ENCODE measurements at regions not wholly inside any gene's neighbourhood (a gene's known extent, or its start where the extent isn't known, plus 50 kb on each side); places are given as distances from the start of the nearest gene placed in this dataset.

GRCh38 chr18:44046376-44046975 lies 634.2 kb upstream of the SETBP1 start:
- H3K4me3 ChIP-seq (ENCODE audit: low read depth in 1 of 2, low read length in 2 of 2), result no peak overlapping the region
- no peaks in the 10 kb centered on the region for H3K27me3 ChIP-seq (ENCODE audit: control insufficient read depth in 1 of 2, insufficient read depth in 2 of 2, low read length in 2 of 2)
- H3K9me3 ChIP-seq (ENCODE audit: control insufficient read depth in 1 of 2, low read length in 2 of 2), result no peaks in the 10 kb centered on the region
- no peaks in the 10 kb centered on the region for H3K36me3 ChIP-seq (ENCODE audit: control insufficient read depth in 1 of 2, insufficient read depth in 2 of 2, low read length in 2 of 2)
- H3K9ac ChIP-seq (ENCODE audit: low read depth in 1 of 2, low read length in 2 of 2), result no peak overlapping the region
- H3K4me1 ChIP-seq (ENCODE audit: control insufficient read depth in 1 of 2, insufficient read depth in 2 of 2, low read length in 2 of 2), result no peaks in the 10 kb centered on the region
- no peak overlapping the region for H3K27ac ChIP-seq (ENCODE audit: low read depth, low read length)

DNA sequence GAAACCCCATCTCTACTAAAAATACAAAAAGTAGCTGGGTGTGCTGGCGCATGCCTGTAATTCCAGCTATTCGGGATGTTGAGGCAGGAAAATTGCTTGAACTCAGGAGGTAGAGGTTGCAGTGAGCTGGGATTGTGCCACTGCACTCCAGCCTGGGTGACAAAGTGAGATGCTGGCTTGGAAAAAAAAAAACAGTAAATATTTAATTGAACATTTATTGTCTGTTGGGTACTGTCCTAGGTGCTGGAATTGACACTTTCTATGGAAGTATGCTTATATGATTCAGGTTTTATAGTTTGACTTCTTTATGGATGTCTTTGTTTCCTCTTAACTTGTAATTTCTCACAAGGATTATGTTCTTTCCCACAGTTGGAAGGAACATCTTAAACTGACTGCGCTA lies 633.1 kb upstream of the SETBP1 start:
- no peaks in the 10 kb centered on the region for H3K4me1 ChIP-seq (ENCODE audit: control insufficient read depth in 1 of 2, insufficient read depth in 2 of 2, low read length in 2 of 2)
- no peaks in the 10 kb centered on the region for H3K9me3 ChIP-seq (ENCODE audit: control insufficient read depth in 1 of 2, low read length in 2 of 2)
- H3K4me3 ChIP-seq (ENCODE audit: low read depth in 1 of 2, low read length in 2 of 2), result no peak overlapping the region
- no peaks in the 10 kb centered on the region for H3K27me3 ChIP-seq (ENCODE audit: control insufficient read depth in 1 of 2, insufficient read depth in 2 of 2, low read length in 2 of 2)
- H3K9ac ChIP-seq (ENCODE audit: low read depth in 1 of 2, low read length in 2 of 2), result no peak overlapping the region
- H3K36me3 ChIP-seq (ENCODE audit: control insufficient read depth in 1 of 2, insufficient read depth in 2 of 2, low read length in 2 of 2), result no peaks in the 10 kb centered on the region
- H3K27ac ChIP-seq (ENCODE audit: low read depth, low read length), result no peak overlapping the region

DNA sequence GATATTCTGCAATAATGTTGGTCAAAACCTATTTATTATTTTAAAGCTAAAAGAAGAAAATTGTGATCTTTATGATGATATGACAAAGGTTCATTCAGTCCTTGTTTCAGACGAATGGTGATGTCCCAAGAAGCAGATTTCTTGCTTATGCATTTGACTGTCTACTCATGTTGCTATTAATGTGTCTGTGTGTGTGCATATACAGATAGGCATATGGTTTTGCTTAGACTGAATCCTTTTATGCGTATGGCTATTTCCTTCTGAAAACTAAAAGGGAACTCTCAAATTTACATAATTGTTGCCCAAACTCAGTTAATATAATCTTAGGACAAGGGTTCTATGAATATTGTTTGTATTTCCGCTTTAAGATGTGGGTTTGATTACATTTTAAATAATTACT lies 632.3 kb upstream of the SETBP1 start:
- no peaks in the 10 kb centered on the region for H3K4me1 ChIP-seq (ENCODE audit: control insufficient read depth in 1 of 2, insufficient read depth in 2 of 2, low read length in 2 of 2)
- no peaks in the 10 kb centered on the region for H3K27me3 ChIP-seq (ENCODE audit: control insufficient read depth in 1 of 2, insufficient read depth in 2 of 2, low read length in 2 of 2)
- no peak overlapping the region for H3K4me3 ChIP-seq (ENCODE audit: low read depth in 1 of 2, low read length in 2 of 2)
- H3K27ac ChIP-seq (ENCODE audit: low read depth, low read length), result no peak overlapping the region
- no peak overlapping the region for H3K9ac ChIP-seq (ENCODE audit: low read depth in 1 of 2, low read length in 2 of 2)
- H3K36me3 ChIP-seq (ENCODE audit: control insufficient read depth in 1 of 2, insufficient read depth in 2 of 2, low read length in 2 of 2), result no peaks in the 10 kb centered on the region
- H3K9me3 ChIP-seq (ENCODE audit: control insufficient read depth in 1 of 2, low read length in 2 of 2), result no peaks in the 10 kb centered on the region

DNA sequence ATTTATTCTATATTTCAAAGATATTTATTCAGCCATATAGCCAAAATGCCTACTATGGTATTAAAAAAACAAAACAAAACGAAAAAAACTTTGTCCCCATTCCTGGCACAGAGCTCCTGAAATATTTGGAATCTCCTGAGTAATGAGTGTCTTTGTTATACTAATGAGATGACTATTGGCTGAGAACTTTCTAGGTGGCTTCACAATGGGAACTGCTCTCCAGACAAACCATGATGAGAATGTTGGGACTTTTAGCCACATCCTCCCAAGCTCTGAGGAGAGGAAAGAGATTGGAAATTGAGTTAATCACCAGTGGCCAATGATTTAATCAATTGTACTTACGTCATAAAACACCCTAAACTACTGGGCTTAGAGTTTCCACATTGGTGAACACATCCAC lies 631.8 kb upstream of the SETBP1 start:
- H3K27ac ChIP-seq (ENCODE audit: low read depth, low read length), result no peak overlapping the region
- H3K36me3 ChIP-seq (ENCODE audit: control insufficient read depth in 1 of 2, insufficient read depth in 2 of 2, low read length in 2 of 2), result no peaks in the 10 kb centered on the region

GRCh38 chr18:44051026-44051425 lies 629.7 kb upstream of the SETBP1 start:
- Histone ChIP-seq H3K9ac (ENCODE audit: low read depth in 1 of 2, low read length in 2 of 2) (no peak overlapping the region), H3K4me1 (ENCODE audit: control insufficient read depth in 1 of 2, insufficient read depth in 2 of 2, low read length in 2 of 2) (no peaks in the 10 kb centered on the region), H3K4me3 (ENCODE audit: low read depth in 1 of 2, low read length in 2 of 2) (no peak overlapping the region), H3K9me3 (ENCODE audit: control insufficient read depth in 1 of 2, low read length in 2 of 2) (no peaks in the 10 kb centered on the region), H3K27me3 (ENCODE audit: control insufficient read depth in 1 of 2, insufficient read depth in 2 of 2, low read length in 2 of 2) (no peaks in the 10 kb centered on the region), H3K36me3 (ENCODE audit: control insufficient read depth in 1 of 2, insufficient read depth in 2 of 2, low read length in 2 of 2) (no peaks in the 10 kb centered on the region), H3K27ac (ENCODE audit: low read depth, low read length) (no peak overlapping the region)

More for the DNA sequence above, 631.8 kb upstream of the SETBP1 start:
- Histone ChIP-seq H3K4me3 (ENCODE audit: low read depth in 1 of 2, low read length in 2 of 2) (no peak overlapping the region), H3K4me1 (ENCODE audit: control insufficient read depth in 1 of 2, insufficient read depth in 2 of 2, low read length in 2 of 2) (no peaks in the 10 kb centered on the region), H3K9me3 (ENCODE audit: control insufficient read depth in 1 of 2, low read length in 2 of 2) (no peaks in the 10 kb centered on the region), H3K27me3 (ENCODE audit: control insufficient read depth in 1 of 2, insufficient read depth in 2 of 2, low read length in 2 of 2) (no peaks in the 10 kb centered on the region), H3K9ac (ENCODE audit: low read depth in 1 of 2, low read length in 2 of 2) (no peak overlapping the region)

DNA sequence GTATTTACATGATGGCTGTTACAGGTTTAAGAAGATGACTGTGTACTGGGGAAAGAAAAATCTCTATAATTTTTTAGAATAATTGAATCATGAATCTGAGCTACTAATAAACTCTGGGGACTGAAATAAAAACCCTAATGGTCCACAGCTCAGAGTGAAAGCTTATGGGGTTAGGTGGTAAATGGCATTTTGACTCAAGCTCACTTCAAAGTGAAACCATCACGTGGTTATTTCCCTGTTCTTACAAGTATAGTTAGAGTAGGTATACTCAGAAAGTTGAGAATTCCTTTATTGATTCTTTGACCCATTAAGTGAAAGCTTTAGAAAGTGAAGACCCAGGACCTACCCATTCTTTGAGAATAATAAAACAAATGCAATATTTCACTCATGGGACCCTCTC lies 626.2 kb upstream of the SETBP1 start:
- H3K4me3 ChIP-seq (ENCODE audit: low read depth in 1 of 2, low read length in 2 of 2), result no peak overlapping the region

GRCh38 chr18:44060197-44060596 lies 620.5 kb upstream of the SETBP1 start:
- H3K9me3 ChIP-seq (ENCODE audit: control insufficient read depth in 1 of 2, low read length in 2 of 2), result no peaks in the 10 kb centered on the region
- no peaks in the 10 kb centered on the region for H3K36me3 ChIP-seq (ENCODE audit: control insufficient read depth in 1 of 2, insufficient read depth in 2 of 2, low read length in 2 of 2)
- H3K4me1 ChIP-seq (ENCODE audit: control insufficient read depth in 1 of 2, insufficient read depth in 2 of 2, low read length in 2 of 2), result no peaks in the 10 kb centered on the region

More for the DNA sequence above, 626.2 kb upstream of the SETBP1 start:
- Histone ChIP-seq H3K36me3 (ENCODE audit: control insufficient read depth in 1 of 2, insufficient read depth in 2 of 2, low read length in 2 of 2) (no peaks in the 10 kb centered on the region), H3K27me3 (ENCODE audit: control insufficient read depth in 1 of 2, insufficient read depth in 2 of 2, low read length in 2 of 2) (no peaks in the 10 kb centered on the region), H3K27ac (ENCODE audit: low read depth, low read length) (no peak overlapping the region), H3K9me3 (ENCODE audit: control insufficient read depth in 1 of 2, low read length in 2 of 2) (no peaks in the 10 kb centered on the region), H3K4me1 (ENCODE audit: control insufficient read depth in 1 of 2, insufficient read depth in 2 of 2, low read length in 2 of 2) (no peaks in the 10 kb centered on the region), H3K9ac (ENCODE audit: low read depth in 1 of 2, low read length in 2 of 2) (no peak overlapping the region)

GRCh38 chr18:44061438-44061837 lies 619.2 kb upstream of the SETBP1 start:
- Histone ChIP-seq H3K27ac (ENCODE audit: low read depth, low read length) (no peak overlapping the region), H3K4me3 (ENCODE audit: low read depth in 1 of 2, low read length in 2 of 2) (no peak overlapping the region), H3K9me3 (ENCODE audit: control insufficient read depth in 1 of 2, low read length in 2 of 2) (no peaks in the 10 kb centered on the region), H3K9ac (ENCODE audit: low read depth in 1 of 2, low read length in 2 of 2) (no peak overlapping the region), H3K27me3 (ENCODE audit: control insufficient read depth in 1 of 2, insufficient read depth in 2 of 2, low read length in 2 of 2) (no peaks in the 10 kb centered on the region), H3K4me1 (ENCODE audit: control insufficient read depth in 1 of 2, insufficient read depth in 2 of 2, low read length in 2 of 2) (no peaks in the 10 kb centered on the region), H3K36me3 (ENCODE audit: control insufficient read depth in 1 of 2, insufficient read depth in 2 of 2, low read length in 2 of 2) (no peaks in the 10 kb centered on the region)

More at GRCh38 chr18:44060197-44060596, 620.5 kb upstream of the SETBP1 start:
- no peak overlapping the region for H3K9ac ChIP-seq (ENCODE audit: low read depth in 1 of 2, low read length in 2 of 2)
- H3K4me3 ChIP-seq (ENCODE audit: low read depth in 1 of 2, low read length in 2 of 2), result no peak overlapping the region
- no peaks in the 10 kb centered on the region for H3K27me3 ChIP-seq (ENCODE audit: control insufficient read depth in 1 of 2, insufficient read depth in 2 of 2, low read length in 2 of 2)
- no peak overlapping the region for H3K27ac ChIP-seq (ENCODE audit: low read depth, low read length)

DNA sequence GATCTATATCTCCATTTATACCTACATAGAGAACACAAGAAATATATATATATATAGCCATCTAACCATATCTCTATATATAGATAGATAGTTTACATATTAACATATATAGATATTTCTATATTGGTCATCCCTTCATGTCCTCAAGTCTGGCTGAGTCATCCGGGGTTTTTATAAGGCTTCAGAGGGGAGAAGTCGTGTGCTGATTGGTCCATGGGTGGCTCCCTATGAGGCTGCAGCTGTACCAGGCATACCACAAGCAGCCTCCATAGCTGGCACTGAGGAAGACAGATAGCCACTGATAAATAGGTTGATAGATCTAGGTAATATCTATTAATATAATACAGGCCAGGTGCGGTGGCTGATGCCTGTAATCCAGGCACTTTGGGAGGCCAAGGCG lies 618.3 kb upstream of the SETBP1 start:
- H3K27ac ChIP-seq (ENCODE audit: low read depth, low read length), result no peak overlapping the region
- H3K4me3 ChIP-seq (ENCODE audit: low read depth in 1 of 2, low read length in 2 of 2), result no peak overlapping the region
- H3K36me3 ChIP-seq (ENCODE audit: control insufficient read depth in 1 of 2, insufficient read depth in 2 of 2, low read length in 2 of 2), result no peaks in the 10 kb centered on the region
- H3K4me1 ChIP-seq (ENCODE audit: control insufficient read depth in 1 of 2, insufficient read depth in 2 of 2, low read length in 2 of 2), result no peaks in the 10 kb centered on the region
- no peak overlapping the region for H3K9ac ChIP-seq (ENCODE audit: low read depth in 1 of 2, low read length in 2 of 2)
- no peaks in the 10 kb centered on the region for H3K27me3 ChIP-seq (ENCODE audit: control insufficient read depth in 1 of 2, insufficient read depth in 2 of 2, low read length in 2 of 2)
- H3K9me3 ChIP-seq (ENCODE audit: control insufficient read depth in 1 of 2, low read length in 2 of 2), result no peaks in the 10 kb centered on the region

GRCh38 chr18:44065206-44065605 lies 615.5 kb upstream of the SETBP1 start:
- no peaks in the 10 kb centered on the region for H3K4me1 ChIP-seq (ENCODE audit: control insufficient read depth in 1 of 2, insufficient read depth in 2 of 2, low read length in 2 of 2)

DNA sequence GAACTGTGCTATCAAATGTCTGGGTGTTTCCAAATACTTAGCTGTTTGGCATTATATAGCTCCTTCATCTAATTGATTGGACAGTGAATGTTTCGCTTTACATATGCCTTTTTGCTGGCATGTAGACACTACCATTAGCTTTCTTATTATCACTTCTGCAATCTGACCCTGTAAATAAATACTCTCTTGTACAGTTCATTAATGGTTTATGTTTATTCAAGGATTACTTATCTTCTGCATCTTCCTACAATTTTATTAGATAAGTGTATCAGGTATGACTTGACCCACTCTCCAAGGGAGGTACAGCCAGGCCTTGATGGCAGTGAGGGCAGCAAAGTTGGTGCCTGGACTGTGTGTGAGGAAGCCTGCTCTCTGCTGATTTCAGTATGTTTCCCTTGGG lies 614.1 kb upstream of the SETBP1 start:
- H3K27me3 ChIP-seq (ENCODE audit: control insufficient read depth in 1 of 2, insufficient read depth in 2 of 2, low read length in 2 of 2), result no peaks in the 10 kb centered on the region
- no peaks in the 10 kb centered on the region for H3K36me3 ChIP-seq (ENCODE audit: control insufficient read depth in 1 of 2, insufficient read depth in 2 of 2, low read length in 2 of 2)
- no peak overlapping the region for H3K27ac ChIP-seq (ENCODE audit: low read depth, low read length)
- H3K4me1 ChIP-seq (ENCODE audit: control insufficient read depth in 1 of 2, insufficient read depth in 2 of 2, low read length in 2 of 2), result no peaks in the 10 kb centered on the region
- H3K9ac ChIP-seq (ENCODE audit: low read depth in 1 of 2, low read length in 2 of 2), result no peak overlapping the region
- H3K4me3 ChIP-seq (ENCODE audit: low read depth in 1 of 2, low read length in 2 of 2), result no peak overlapping the region
- H3K9me3 ChIP-seq (ENCODE audit: control insufficient read depth in 1 of 2, low read length in 2 of 2), result no peaks in the 10 kb centered on the region

More at GRCh38 chr18:44065206-44065605, 615.5 kb upstream of the SETBP1 start:
- no peaks in the 10 kb centered on the region for H3K9me3 ChIP-seq (ENCODE audit: control insufficient read depth in 1 of 2, low read length in 2 of 2)
- H3K9ac ChIP-seq (ENCODE audit: low read depth in 1 of 2, low read length in 2 of 2), result no peak overlapping the region
- H3K36me3 ChIP-seq (ENCODE audit: control insufficient read depth in 1 of 2, insufficient read depth in 2 of 2, low read length in 2 of 2), result no peaks in the 10 kb centered on the region
- H3K4me3 ChIP-seq (ENCODE audit: low read depth in 1 of 2, low read length in 2 of 2), result no peak overlapping the region
- H3K27me3 ChIP-seq (ENCODE audit: control insufficient read depth in 1 of 2, insufficient read depth in 2 of 2, low read length in 2 of 2), result no peaks in the 10 kb centered on the region
- no peak overlapping the region for H3K27ac ChIP-seq (ENCODE audit: low read depth, low read length)

All from duodenal mucosa (tissue), 2 donors.